C4-2B (cell line): ENCODE measurements at regions not wholly inside any gene's neighbourhood (a gene's known extent, or its start where the extent isn't known, plus 50 kb on each side); places are given as distances from the start of the nearest gene placed in this dataset.

Experiments
- CTCF ChIP-seq: fragments of 450-650 bp; conservative IDR thresholded peaks from 2 replicates; pipeline ENCODE4 v1.5.1; 2017; ENCODE audit warnings: mild to moderate bottlenecking
- ZFX ChIP-seq: fragments of 450-650 bp; IDR thresholded peaks from 2 replicates; pipeline ENCODE4 v1.6.1; 2017

- TF ChIP-seq CTCF (no peak), ZFX (no peak)
These were observed 67.6 kb upstream of the VIPR2 start for GRCh38 chr7:159212226-159212625.
